Liver (tissue), 8 donors: ENCODE measurements at regions not wholly inside any gene's neighbourhood (a gene's known extent, or its start where the extent isn't known, plus 50 kb on each side); places are given as distances from the start of the nearest gene placed in this dataset.

Source experiments
- DNase-seq: peaks from one replicate; pipeline ENCODE4 v3.0.0-alpha.2; 2017; ENCODE audit warnings: low spot score
- H3K27ac ChIP-seq, 2 donors: one replicate each; pipeline ENCODE4 v1.7.0; 2013; ENCODE audit warnings: inconsistent platforms in 2 of 2, low read length in 2 of 2, control low read depth in 1 of 2, low read depth in 1 of 2, mild to moderate bottlenecking in 1 of 2
- H3K27me3 ChIP-seq, 4 donors: one replicate each; pipeline versions ENCODE4 v1.6.1 to v1.7.0; 2013; ENCODE audit warnings: low read length in 3 of 4, inconsistent platforms in 1 of 4, mild to moderate bottlenecking in 1 of 4, moderate library complexity in 1 of 4; ENCODE audit not compliant: control insufficient read depth in 4 of 4, insufficient read depth in 4 of 4
- H3K36me3 ChIP-seq, 4 donors: one replicate each; pipeline versions ENCODE4 v1.6.1 to v1.7.0; 2013; ENCODE audit warnings: low read length in 3 of 4, mild to moderate bottlenecking in 3 of 4, low read depth in 1 of 4, moderate library complexity in 1 of 4; ENCODE audit not compliant: control insufficient read depth in 4 of 4, insufficient read depth in 3 of 4
- H3K4me1 ChIP-seq, 4 donors: one replicate each; pipeline versions ENCODE4 v1.6.1 to v1.7.0; 2013; ENCODE audit warnings: low read length in 3 of 4, mild to moderate bottlenecking in 3 of 4, moderate library complexity in 1 of 4; ENCODE audit not compliant: control insufficient read depth in 4 of 4, insufficient read depth in 4 of 4
- H3K4me3 ChIP-seq, 3 donors: one replicate each; pipeline versions ENCODE4 v1.6.1 to v1.7.0; 2013; ENCODE audit warnings: low read length in 3 of 3, control low read depth in 1 of 3, low read depth in 1 of 3, mild to moderate bottlenecking in 1 of 3
- H3K9ac ChIP-seq, 2 donors: one replicate each; pipeline ENCODE4 v1.7.0; 2013; ENCODE audit warnings: low read length in 2 of 2, mild to moderate bottlenecking in 2 of 2, moderate library complexity in 2 of 2, control low read depth in 1 of 2, low read depth in 1 of 2
- H3K9me3 ChIP-seq, 4 donors: one replicate each; pipeline versions ENCODE4 v1.6.1 to v1.7.0; 2013; ENCODE audit warnings: low read length in 3 of 4; ENCODE audit not compliant: control insufficient read depth in 4 of 4
- ATF3 ChIP-seq: IDR thresholded peaks from 2 replicates; pipeline ENCODE4 v1.6.1; 2016; ENCODE audit warnings: antibody characterized with exemption
- CTCF ChIP-seq: fragments of 150-350 bp; IDR thresholded peaks from 2 replicates; pipeline ENCODE4 v1.5.1; 2017; ENCODE audit warnings: improper control_type of control experiment, low read depth, low read length; ENCODE audit not compliant: missing input control
- EGR1 ChIP-seq, 2 donors: IDR thresholded peaks; 2 replicates each; pipeline ENCODE4 v1.6.1; 2016 to 2018; ENCODE audit warnings: antibody characterized with exemption in 2 of 2, low read depth in 2 of 2
- FOXA1 ChIP-seq: IDR thresholded peaks from 2 replicates; pipeline ENCODE4 v1.6.1; 2016; ENCODE audit warnings: antibody characterized with exemption
- FOXA2 ChIP-seq: IDR thresholded peaks from 2 replicates; pipeline ENCODE4 v1.6.1; 2016; ENCODE audit warnings: antibody characterized with exemption
- GABPA ChIP-seq, 2 donors: IDR thresholded peaks in 1 of 2; conservative IDR thresholded peaks in 1 of 2; 2 replicates each; pipeline ENCODE4 v1.6.1; 2016; ENCODE audit warnings: antibody characterized with exemption in 2 of 2, mild to moderate bottlenecking in 1 of 2, moderate library complexity in 1 of 2
- HNF4A ChIP-seq, 2 donors: conservative IDR thresholded peaks; 2 replicates each; pipeline ENCODE4 v1.6.1; 2016; ENCODE audit warnings: antibody characterized with exemption in 2 of 2, mild to moderate bottlenecking in 2 of 2
- HNF4G ChIP-seq: IDR thresholded peaks from 2 replicates; pipeline ENCODE4 v1.6.1; 2016; ENCODE audit warnings: antibody characterized with exemption
- JUND ChIP-seq, 2 donors: IDR thresholded peaks; 2 replicates each; pipeline ENCODE4 v1.6.1; 2016; ENCODE audit warnings: antibody characterized with exemption in 2 of 2
- MAX ChIP-seq: IDR thresholded peaks from 2 replicates; pipeline ENCODE4 v1.6.1; 2016; ENCODE audit warnings: antibody characterized with exemption
- NR2F2 ChIP-seq: IDR thresholded peaks from 2 replicates; pipeline ENCODE4 v1.6.1; 2016; ENCODE audit warnings: antibody characterized with exemption
- RAD21 ChIP-seq, 2 donors: IDR thresholded peaks; 2 replicates each; pipeline ENCODE4 v1.6.1; 2016; ENCODE audit warnings: antibody characterized with exemption in 2 of 2, mild to moderate bottlenecking in 2 of 2
- REST ChIP-seq: IDR thresholded peaks from 2 replicates; pipeline ENCODE4 v1.6.1; 2016; ENCODE audit warnings: antibody characterized with exemption, mild to moderate bottlenecking
- RXRA ChIP-seq, 2 donors: IDR thresholded peaks; 2 replicates each; pipeline ENCODE4 v1.6.1; 2017 to 2018; ENCODE audit warnings: antibody characterized with exemption in 2 of 2, mild to moderate bottlenecking in 1 of 2
- SP1 ChIP-seq: IDR thresholded peaks from 2 replicates; pipeline ENCODE4 v1.6.1; 2018; ENCODE audit warnings: antibody characterized with exemption, mild to moderate bottlenecking
- TAF1 ChIP-seq: conservative IDR thresholded peaks from 2 replicates; pipeline ENCODE4 v1.6.1; 2016; ENCODE audit warnings: antibody characterized with exemption, mild to moderate bottlenecking
- YY1 ChIP-seq: IDR thresholded peaks from 2 replicates; pipeline ENCODE4 v1.6.1; 2016; ENCODE audit warnings: antibody characterized with exemption, mild to moderate bottlenecking
- ZBTB33 ChIP-seq: IDR thresholded peaks from 2 replicates; pipeline ENCODE4 v1.6.1; 2016; ENCODE audit warnings: antibody characterized with exemption
- WGBS: extraction: QIAGEN DNeasy Blood & Tissue Kit; methylation state at CpG from one replicate; pipeline ENCODE4 v1.1.7; 2013; 5-methylcytosine and 5-hydroxymethylcytosine counted together
- donor health status: healthy.
- donor health status: healthy.
- donor health status: healthy.
- donor health status: healthy.
- donor health status: healthy.

GRCh38 chr1:163537809-163538208 lies 216.1 kb downstream of the NUF2 start:
- 89% methylated on average over 1 of the region's 1 CpG for WGBS
- Histone ChIP-seq H3K9me3 (no peaks in the 10 kb centered on the region), H3K4me3 (no peak overlapping the region), H3K27me3 (no peaks in the 10 kb centered on the region), H3K27ac (no peak overlapping the region), H3K36me3 (no peaks in the 10 kb centered on the region), H3K9ac (no peak overlapping the region), H3K4me1 (no peaks in the 10 kb centered on the region)
- TF ChIP-seq RXRA (IDR thresholded peaks at IDR 0.05) = no peak
- no peak for TF ChIP-seq HNF4A (conservative IDR thresholded peaks at IDR 0.05)
- no peak for TF ChIP-seq NR2F2
- TF ChIP-seq EGR1 (IDR thresholded peaks at IDR 0.05; ENCODE audit: low read depth in 2 of 2) = no peak
- no peak for TF ChIP-seq FOXA1
- no peak for TF ChIP-seq YY1
- TF ChIP-seq MAX = no peak
- no peak for TF ChIP-seq REST
- TF ChIP-seq GABPA (IDR thresholded peaks at IDR 0.05 in 1 of 2, conservative IDR thresholded peaks at IDR 0.05 in 1 of 2) = no peak
- TF ChIP-seq TAF1 = no peak
- no peak for TF ChIP-seq RAD21 (IDR thresholded peaks at IDR 0.05)
- no peak for TF ChIP-seq JUND (IDR thresholded peaks at IDR 0.05)
- no peak for TF ChIP-seq ATF3
- TF ChIP-seq HNF4G = no peak
- no peak for TF ChIP-seq ZBTB33
- no peak for TF ChIP-seq FOXA2
- no peak for TF ChIP-seq CTCF
- no peak for TF ChIP-seq SP1
- no peak for DNase-seq

- Histone ChIP-seq H3K9ac (no peak overlapping the region), H3K9me3 (no peaks in the 10 kb centered on the region), H3K4me1 (no peaks in the 10 kb centered on the region), H3K27me3 (no peaks in the 10 kb centered on the region), H3K27ac (no peak overlapping the region), H3K4me3 (no peak overlapping the region), H3K36me3 (no peaks in the 10 kb centered on the region)
- TF ChIP-seq EGR1 (IDR thresholded peaks at IDR 0.05; ENCODE audit: low read depth in 2 of 2) (no peak), NR2F2 (no peak), REST (no peak)
- no peak for DNase-seq
- WGBS = 69% methylated on average over 4 of the region's 4 CpGs
These were observed 216.9 kb downstream of the NUF2 start for GRCh38 chr1:163538667-163539066.
